Suprapubic skin (tissue), 4 donors: ENCODE measurements at regions not wholly inside any gene's neighbourhood (a gene's known extent, or its start where the extent isn't known, plus 50 kb on each side); places are given as distances from the start of the nearest gene placed in this dataset.

Source experiments
- DNase-seq, 2 donors: peaks; one replicate each; pipeline ENCODE4 v3.0.0-alpha.2; 2019; ENCODE audit warnings: low spot score in 2 of 2
- H3K27ac ChIP-seq: fragments of 200-600 bp; sonication (generic); one replicate; pipeline ENCODE4 v1.5.1; 2019
- H3K27me3 ChIP-seq: fragments of 200-600 bp; sonication (generic); one replicate; pipeline ENCODE4 v1.5.1; 2019
- H3K36me3 ChIP-seq: fragments of 200-600 bp; sonication (generic); one replicate; pipeline ENCODE4 v1.5.1; 2019
- H3K4me1 ChIP-seq: fragments of 200-600 bp; sonication (generic); one replicate; pipeline ENCODE4 v1.5.1; 2019
- H3K4me3 ChIP-seq: fragments of 200-600 bp; sonication (generic); one replicate; pipeline ENCODE4 v1.5.1; 2019; ENCODE audit warnings: mild to moderate bottlenecking
- H3K9me3 ChIP-seq: fragments of 200-600 bp; sonication (generic); one replicate; pipeline ENCODE4 v1.5.1; 2019
- EP300 ChIP-seq: sonication (generic); formaldehyde crosslinking; IDR thresholded peaks from one replicate; pipeline ENCODE4 v1.6.1; 2017; ENCODE audit warnings: antibody characterized with exemption
- POLR2A ChIP-seq, 2 donors: fragments of 450-650 bp; IDR thresholded peaks; one replicate each; pipeline ENCODE4 v1.6.1; 2017; ENCODE audit warnings: antibody characterized with exemption in 2 of 2, mild to moderate bottlenecking in 2 of 2, moderate library complexity in 2 of 2
- POLR2AphosphoS5 ChIP-seq, 3 donors: sonication (generic); formaldehyde crosslinking; IDR thresholded peaks; one replicate each; pipeline ENCODE4 v1.6.1; 2017; ENCODE audit warnings: antibody characterized with exemption in 3 of 3
- WGBS: methylation state at CpG from one replicate; pipeline ENCODE4 v1.1.5; 2018; 5-methylcytosine and 5-hydroxymethylcytosine counted together
- TF ChIP-seq, protein P1 (sequence below), 2 donors: fragments of 200-600 bp in 1 of 2; fragments of 450-650 bp in 1 of 2; sonication (generic) in 1 of 2; IDR thresholded peaks; one replicate each; pipeline ENCODE4 v1.5.1; 2016 to 2019; ENCODE audit warnings: antibody characterized with exemption in 2 of 2, mild to moderate bottlenecking in 1 of 2, moderate library complexity in 1 of 2

DNA sequence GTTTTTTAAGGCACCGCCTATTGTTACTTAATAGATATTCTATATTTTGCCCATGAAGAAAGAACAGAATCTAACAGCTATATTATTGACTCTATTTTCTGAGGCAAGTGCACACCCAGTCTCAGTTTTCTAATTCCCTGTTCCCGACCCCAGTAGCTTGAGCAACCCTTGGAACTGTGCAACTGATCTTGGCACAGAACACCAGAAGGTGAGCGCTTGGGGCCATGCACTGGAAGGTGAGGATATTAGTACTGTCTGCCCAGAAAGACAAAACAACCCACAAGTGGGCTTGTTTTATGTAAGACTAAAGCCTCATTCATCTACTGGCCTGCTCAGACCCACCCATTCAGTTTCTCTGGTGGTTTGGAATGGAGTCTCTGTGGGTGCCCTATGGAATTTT is 188.8 kb upstream of the LINC00305 start:
- Histone ChIP-seq H3K4me3 (no peak overlapping the region), H3K9me3 (no peaks in the 10 kb centered on the region), H3K27me3 (no peaks in the 10 kb centered on the region), H3K27ac (no peak overlapping the region), H3K4me1 (no peaks in the 10 kb centered on the region), H3K36me3 (no peaks in the 10 kb centered on the region)
- whole genome bisulfite sequencing: 91% methylated on average over 3 of the region's 3 CpGs
- DNase-seq: no peak
- TF ChIP-seq POLR2AphosphoS5 (IDR thresholded peaks at IDR 0.05) (no peak), EP300 (no peak), POLR2A (IDR thresholded peaks at IDR 0.05) (no peak)
- TF ChIP-seq, protein P1, sequence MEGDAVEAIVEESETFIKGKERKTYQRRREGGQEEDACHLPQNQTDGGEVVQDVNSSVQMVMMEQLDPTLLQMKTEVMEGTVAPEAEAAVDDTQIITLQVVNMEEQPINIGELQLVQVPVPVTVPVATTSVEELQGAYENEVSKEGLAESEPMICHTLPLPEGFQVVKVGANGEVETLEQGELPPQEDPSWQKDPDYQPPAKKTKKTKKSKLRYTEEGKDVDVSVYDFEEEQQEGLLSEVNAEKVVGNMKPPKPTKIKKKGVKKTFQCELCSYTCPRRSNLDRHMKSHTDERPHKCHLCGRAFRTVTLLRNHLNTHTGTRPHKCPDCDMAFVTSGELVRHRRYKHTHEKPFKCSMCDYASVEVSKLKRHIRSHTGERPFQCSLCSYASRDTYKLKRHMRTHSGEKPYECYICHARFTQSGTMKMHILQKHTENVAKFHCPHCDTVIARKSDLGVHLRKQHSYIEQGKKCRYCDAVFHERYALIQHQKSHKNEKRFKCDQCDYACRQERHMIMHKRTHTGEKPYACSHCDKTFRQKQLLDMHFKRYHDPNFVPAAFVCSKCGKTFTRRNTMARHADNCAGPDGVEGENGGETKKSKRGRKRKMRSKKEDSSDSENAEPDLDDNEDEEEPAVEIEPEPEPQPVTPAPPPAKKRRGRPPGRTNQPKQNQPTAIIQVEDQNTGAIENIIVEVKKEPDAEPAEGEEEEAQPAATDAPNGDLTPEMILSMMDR (IDR thresholded peaks at IDR 0.05): no peak

DNA sequence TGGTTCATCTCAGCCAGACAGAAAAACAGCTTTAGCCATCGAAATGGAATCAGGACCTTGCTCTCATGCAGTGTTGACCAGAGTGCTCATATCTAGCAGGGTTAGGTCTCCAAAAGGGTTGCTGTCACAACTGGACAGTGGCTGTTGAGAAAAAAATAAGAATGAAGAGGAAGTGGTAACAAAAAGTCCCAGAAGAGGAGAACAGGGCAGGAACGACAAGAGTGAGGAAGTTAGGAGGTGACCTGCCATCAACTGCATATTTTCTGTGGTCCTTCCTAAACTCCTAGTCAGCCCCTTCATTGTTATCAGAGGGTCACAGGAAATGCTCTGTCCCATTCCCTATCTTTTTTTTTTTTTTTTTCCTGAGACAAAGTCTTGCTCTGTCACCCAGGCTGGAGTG is 188.1 kb upstream of the LINC00305 start:
- TF ChIP-seq, protein P1 (IDR thresholded peaks at IDR 0.05): no peak
- TF ChIP-seq POLR2AphosphoS5 (IDR thresholded peaks at IDR 0.05) (no peak), POLR2A (IDR thresholded peaks at IDR 0.05) (no peak), EP300 (no peak)
- 79% methylated on average over 2 of the region's 2 CpGs for whole genome bisulfite sequencing
- Histone ChIP-seq H3K27ac (no peak overlapping the region), H3K27me3 (no peaks in the 10 kb centered on the region), H3K9me3 (no peaks in the 10 kb centered on the region), H3K4me1 (no peaks in the 10 kb centered on the region), H3K36me3 (no peaks in the 10 kb centered on the region), H3K4me3 (no peak overlapping the region)
- no peak for DNase-seq

DNA sequence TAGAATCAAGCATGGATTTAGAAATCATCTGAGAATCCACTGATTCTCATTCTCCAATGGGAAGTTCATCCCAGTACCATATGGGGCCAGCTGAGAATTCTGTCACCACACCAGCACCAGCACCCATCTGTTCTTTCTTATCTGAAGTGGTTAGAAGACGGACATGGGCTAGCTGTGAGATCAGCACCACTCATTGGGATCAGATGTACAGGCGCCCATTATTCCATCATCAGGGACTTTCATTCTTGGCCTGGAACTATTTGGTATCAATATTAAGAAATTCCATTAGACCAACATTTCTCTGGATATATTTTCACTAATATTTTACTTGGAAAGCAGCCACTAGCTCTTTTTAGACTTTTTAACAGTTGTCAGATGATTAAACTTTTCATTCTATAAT is 185.9 kb upstream of the LINC00305 start:
- H3K4me1 ChIP-seq: no peaks in the 10 kb centered on the region
- TF ChIP-seq POLR2A (IDR thresholded peaks at IDR 0.05): no peak
- TF ChIP-seq, protein P1 (IDR thresholded peaks at IDR 0.05): no peak
- TF ChIP-seq EP300: no peak
- no peak for TF ChIP-seq POLR2AphosphoS5 (IDR thresholded peaks at IDR 0.05)
- no peaks in the 10 kb centered on the region for H3K9me3 ChIP-seq
- no peak overlapping the region for H3K4me3 ChIP-seq
- no peak overlapping the region for H3K27ac ChIP-seq
- no peaks in the 10 kb centered on the region for H3K27me3 ChIP-seq
- H3K36me3 ChIP-seq: no peaks in the 10 kb centered on the region
- WGBS: 53% methylated on average over 2 of the region's 2 CpGs
- no peak for DNase-seq

DNA sequence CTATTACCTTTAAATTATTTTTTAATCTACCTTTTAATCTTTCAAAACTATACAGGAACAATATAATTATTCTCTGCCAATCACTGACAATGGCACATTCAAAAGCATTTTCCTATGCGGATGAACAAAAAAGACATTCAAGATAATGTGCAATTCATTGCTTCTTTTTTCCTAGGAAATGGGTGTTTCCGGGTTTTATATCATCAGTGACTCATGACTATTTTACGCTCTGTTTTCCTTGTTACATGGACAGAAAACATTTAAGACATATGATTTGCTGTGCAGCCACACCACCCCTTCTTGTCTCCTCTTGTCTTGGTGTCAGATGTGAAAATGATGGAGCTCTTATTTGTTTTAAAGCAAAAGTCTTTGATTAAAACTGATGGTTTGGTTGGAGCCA is 184.7 kb upstream of the LINC00305 start:
- Histone ChIP-seq H3K36me3 (no peaks in the 10 kb centered on the region), H3K4me1 (no peaks in the 10 kb centered on the region), H3K27me3 (no peaks in the 10 kb centered on the region), H3K27ac (no peak overlapping the region), H3K9me3 (no peaks in the 10 kb centered on the region), H3K4me3 (no peak overlapping the region)
- TF ChIP-seq EP300 (no peak), POLR2A (IDR thresholded peaks at IDR 0.05) (no peak), POLR2AphosphoS5 (IDR thresholded peaks at IDR 0.05) (no peak)
- TF ChIP-seq, protein P1 (IDR thresholded peaks at IDR 0.05): no peak
- 47% methylated on average over 3 of the region's 3 CpGs for WGBS
- DNase-seq: no peak

DNA sequence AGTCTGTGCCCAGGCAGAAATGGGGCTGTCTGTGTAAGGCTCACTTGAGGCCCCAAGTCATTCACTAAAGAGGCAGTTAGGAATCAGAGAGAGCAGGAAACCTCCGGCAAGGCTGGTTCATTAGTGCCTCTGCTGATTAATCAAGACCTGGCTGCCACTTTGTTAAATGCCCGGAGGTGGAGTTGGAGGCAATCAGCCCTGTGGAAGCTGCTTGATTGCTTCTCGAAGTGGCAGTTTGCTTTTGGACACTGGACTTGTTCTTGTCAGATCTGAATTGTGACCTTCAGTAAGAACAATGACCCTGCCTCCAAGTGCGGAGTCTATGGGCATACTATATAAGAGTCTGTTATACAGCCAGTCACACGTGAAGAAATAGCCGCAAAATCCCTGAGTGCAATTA is 183.9 kb upstream of the LINC00305 start:
- no peak overlapping the region for H3K27ac ChIP-seq
- no peaks in the 10 kb centered on the region for H3K36me3 ChIP-seq
- H3K4me3 ChIP-seq: no peak overlapping the region
- WGBS: 83% methylated on average over 6 of the region's 6 CpGs
- H3K4me1 ChIP-seq: no peaks in the 10 kb centered on the region
- TF ChIP-seq, protein P1 (IDR thresholded peaks at IDR 0.05): no peak
- TF ChIP-seq POLR2AphosphoS5 (IDR thresholded peaks at IDR 0.05) (no peak), EP300 (no peak), POLR2A (IDR thresholded peaks at IDR 0.05) (no peak)
- H3K9me3 ChIP-seq: no peaks in the 10 kb centered on the region
- DNase-seq: no peak
- H3K27me3 ChIP-seq: no peaks in the 10 kb centered on the region
